Suprapubic skin (tissue), 4 donors: ENCODE measurements at regions not wholly inside any gene's neighbourhood (a gene's known extent, or its start where the extent isn't known, plus 50 kb on each side); places are given as distances from the start of the nearest gene placed in this dataset.

Experiments
- CTCF ChIP-seq, 2 donors: fragments of 200-600 bp in 1 of 2; fragments of 450-650 bp in 1 of 2; sonication (generic) in 1 of 2; IDR thresholded peaks; one replicate each; pipeline ENCODE4 v1.5.1; 2016 to 2019; ENCODE audit warnings: antibody characterized with exemption in 2 of 2, mild to moderate bottlenecking in 1 of 2, moderate library complexity in 1 of 2
- POLR2A ChIP-seq, 2 donors: fragments of 450-650 bp; IDR thresholded peaks; one replicate each; pipeline ENCODE4 v1.6.1; 2017; ENCODE audit warnings: antibody characterized with exemption in 2 of 2, mild to moderate bottlenecking in 2 of 2, moderate library complexity in 2 of 2
- POLR2AphosphoS5 ChIP-seq, 3 donors: sonication (generic); formaldehyde crosslinking; IDR thresholded peaks; one replicate each; pipeline ENCODE4 v1.6.1; 2017; ENCODE audit warnings: antibody characterized with exemption in 3 of 3

GRCh38 chrX:4905576-4905975, 1192.1 kb upstream of the PRKX start:
- no peak for TF ChIP-seq POLR2A (IDR thresholded peaks at IDR 0.05)
- TF ChIP-seq CTCF (IDR thresholded peaks at IDR 0.05), result no peak
- no peak for TF ChIP-seq POLR2AphosphoS5 (IDR thresholded peaks at IDR 0.05)
